ACC112 (cell line): ENCODE measurements at regions not wholly inside any gene's neighbourhood (a gene's known extent, or its start where the extent isn't known, plus 50 kb on each side); places are given as distances from the start of the nearest gene placed in this dataset.

Source experiments
- H2AFZ ChIP-seq: fragments of 200-600 bp; sonication (generic); one replicate; pipeline ENCODE4 v1.6.0; 2017; ENCODE audit warnings: antibody characterized with exemption, low read length; ENCODE audit not compliant: unreplicated experiment
- H3K27ac ChIP-seq: fragments of 200-600 bp; sonication (generic); 2 replicates; pipeline ENCODE4 v1.5.1; 2014; ENCODE audit warnings: low read depth, mild to moderate bottlenecking, antibody characterized with exemption, low read length, moderate library complexity
- H3K27me3 ChIP-seq: fragments of 200-600 bp; sonication (generic); 2 replicates; pipeline ENCODE4 v1.6.1; 2014; ENCODE audit warnings: mild to moderate bottlenecking, antibody characterized with exemption, low read length, moderate library complexity, mixed read lengths; ENCODE audit not compliant: insufficient read depth
- H3K36me3 ChIP-seq: fragments of 200-600 bp; sonication (generic); 2 replicates; pipeline ENCODE4 v1.6.1; 2016; ENCODE audit warnings: mild to moderate bottlenecking, antibody characterized with exemption, low read length, moderate library complexity, mixed read lengths; ENCODE audit not compliant: insufficient read depth
- H3K4me1 ChIP-seq: fragments of 200-600 bp; sonication (generic); one replicate; pipeline ENCODE4 v1.6.1; 2016; ENCODE audit warnings: low read length, mixed read lengths; ENCODE audit not compliant: insufficient read depth, unreplicated experiment, control insufficient read depth
- H3K4me3 ChIP-seq: fragments of 200-600 bp; sonication (generic); 2 replicates; pipeline ENCODE4 v1.5.1; 2014; ENCODE audit warnings: mild to moderate bottlenecking, low read depth, low read length
- H3K79me2 ChIP-seq: fragments of 200-600 bp; sonication (generic); one replicate; pipeline ENCODE4 v1.6.0; 2016; ENCODE audit warnings: low read length; ENCODE audit not compliant: control insufficient read depth, unreplicated experiment, insufficient read depth

DNA sequence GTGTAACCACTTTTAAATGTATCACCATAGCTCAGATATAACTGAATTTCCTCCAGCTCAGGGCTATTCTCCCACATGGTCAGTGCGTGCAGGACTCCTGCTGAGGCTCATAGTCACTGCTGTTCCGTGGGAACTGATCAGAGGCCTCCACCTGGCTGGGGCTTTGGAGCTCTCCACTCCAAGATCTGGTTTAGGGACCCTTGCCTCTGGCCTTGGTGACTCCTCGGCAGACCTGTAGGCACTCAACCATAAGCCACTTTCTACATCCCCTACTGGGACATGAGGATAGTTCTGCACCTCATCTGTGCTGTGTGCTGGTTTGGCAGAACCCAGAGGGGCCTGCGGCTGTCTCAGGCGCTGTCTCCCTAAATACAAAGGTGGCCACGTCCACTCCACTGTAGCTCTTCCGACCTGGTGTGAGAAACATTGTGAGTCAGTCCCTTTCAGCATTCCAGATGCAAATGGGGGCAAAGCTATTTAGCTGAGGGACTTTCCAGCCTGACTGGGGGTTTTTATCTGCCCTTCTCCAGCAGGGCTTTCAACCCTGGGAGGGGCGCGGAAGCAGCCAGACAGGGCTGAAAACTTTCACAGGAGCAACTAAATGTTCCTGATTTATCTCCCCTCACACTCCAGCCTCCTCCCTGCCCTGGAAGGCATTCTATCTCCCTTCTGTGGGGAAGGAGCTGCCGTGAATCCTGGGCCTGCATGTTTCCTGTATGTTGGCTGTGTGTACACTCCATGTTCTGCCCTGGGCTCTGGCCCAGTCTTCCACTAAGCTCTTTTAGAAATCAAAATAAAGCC, 218.3 kb upstream of the DAAM1 start:
- no peak overlapping the region for H3K4me3 ChIP-seq
- no peaks in the 10 kb centered on the region for H3K27me3 ChIP-seq
- no peak overlapping the region for H2AFZ ChIP-seq
- H3K27ac ChIP-seq: no peak overlapping the region
- H3K4me1 ChIP-seq: no peaks in the 10 kb centered on the region
- no peaks in the 10 kb centered on the region for H3K36me3 ChIP-seq
- no peaks in the 10 kb centered on the region for H3K79me2 ChIP-seq

DNA sequence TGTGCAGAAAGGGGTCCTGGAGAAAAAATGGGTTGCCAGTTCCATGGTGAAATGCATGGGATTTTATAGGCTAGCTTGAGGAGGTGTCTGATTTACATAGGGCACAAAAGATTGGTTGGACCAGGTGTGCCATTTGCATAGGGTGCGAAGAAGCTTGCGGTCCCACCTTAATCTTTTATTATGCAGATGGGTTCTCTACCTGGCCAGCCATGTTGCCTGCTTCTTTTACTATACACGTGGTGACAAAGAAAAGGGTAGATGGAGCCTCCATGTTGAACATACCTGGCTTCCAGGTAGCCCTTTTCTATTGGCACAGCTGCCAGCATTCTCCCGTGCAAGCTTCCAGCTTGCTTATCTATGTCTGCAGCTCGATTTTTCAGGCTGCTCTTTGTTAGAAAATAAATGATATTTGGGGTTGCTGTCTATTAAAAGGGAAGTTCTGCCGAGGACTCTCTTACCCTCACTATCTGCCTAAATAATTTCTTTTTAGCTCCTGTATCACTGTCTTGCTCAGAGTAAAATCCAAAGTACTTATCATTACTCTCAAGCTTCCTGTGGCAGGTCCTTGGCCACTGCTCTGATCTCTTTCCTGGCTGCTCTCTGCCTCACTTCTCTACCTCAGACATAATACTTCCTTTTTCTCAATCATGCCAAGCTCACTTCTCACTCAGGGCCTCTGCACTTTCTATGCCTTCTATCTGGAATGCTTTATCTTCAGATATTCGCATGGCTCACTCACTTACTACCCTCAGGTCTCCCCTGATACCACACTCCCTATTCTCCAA, 216.0 kb upstream of the DAAM1 start:
- Histone ChIP-seq H3K79me2 (no peaks in the 10 kb centered on the region), H3K4me3 (no peak overlapping the region), H3K4me1 (no peaks in the 10 kb centered on the region), H3K27ac (no peak overlapping the region), H2AFZ (no peak overlapping the region), H3K36me3 (no peaks in the 10 kb centered on the region), H3K27me3 (no peaks in the 10 kb centered on the region)

- Histone ChIP-seq H3K27ac (no peak overlapping the region), H3K36me3 (no peaks in the 10 kb centered on the region), H3K4me3 (no peak overlapping the region), H2AFZ (no peak overlapping the region), H3K79me2 (no peaks in the 10 kb centered on the region), H3K4me1 (no peaks in the 10 kb centered on the region), H3K27me3 (0 out of 2 replicates have a peak, but pooled peaks cover 4% of the 10 kb centered on the region)
These were observed 211.1 kb upstream of the DAAM1 start for GRCh38 chr14:58977366-58977765.

DNA sequence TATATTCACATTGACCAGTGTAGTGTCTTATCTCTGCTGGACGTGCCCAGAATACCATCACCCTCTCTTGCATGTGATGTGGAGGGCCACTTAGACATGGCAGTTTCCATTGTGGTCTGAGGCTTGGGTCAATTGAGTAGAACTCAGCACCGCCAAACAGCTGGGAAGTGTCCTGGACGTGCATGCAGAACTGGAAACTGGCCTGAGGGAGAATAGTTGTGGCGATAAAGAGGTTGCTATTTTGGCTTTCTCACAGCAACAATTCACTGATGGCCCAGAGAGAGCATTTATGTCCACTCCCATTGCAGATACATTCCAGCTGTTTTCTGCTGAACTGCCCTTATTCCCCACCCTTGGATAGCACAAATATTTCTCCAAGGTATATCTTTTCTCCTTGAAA, 210.1 kb upstream of the DAAM1 start:
- H3K4me1 ChIP-seq: no peaks in the 10 kb centered on the region
- H3K79me2 ChIP-seq: no peaks in the 10 kb centered on the region
- H2AFZ ChIP-seq: no peak overlapping the region
- H3K27ac ChIP-seq: no peak overlapping the region
- H3K36me3 ChIP-seq: no peaks in the 10 kb centered on the region
- H3K4me3 ChIP-seq: no peak overlapping the region
- 0 out of 2 replicates have a peak, but pooled peaks cover 4% of the 10 kb centered on the region for H3K27me3 ChIP-seq

GRCh38 chr14:58979325-58979724, 209.1 kb upstream of the DAAM1 start:
- no peak overlapping the region for H2AFZ ChIP-seq
- H3K27me3 ChIP-seq: 0 out of 2 replicates have a peak, but pooled peaks cover 4% of the 10 kb centered on the region
- no peaks in the 10 kb centered on the region for H3K79me2 ChIP-seq
- H3K4me3 ChIP-seq: no peak overlapping the region
- H3K36me3 ChIP-seq: no peaks in the 10 kb centered on the region
- no peak overlapping the region for H3K27ac ChIP-seq
- H3K4me1 ChIP-seq: no peaks in the 10 kb centered on the region

- Histone ChIP-seq H3K36me3 (no peaks in the 10 kb centered on the region), H3K4me1 (no peaks in the 10 kb centered on the region), H3K79me2 (no peaks in the 10 kb centered on the region), H3K27ac (no peak overlapping the region), H3K4me3 (no peak overlapping the region), H2AFZ (no peak overlapping the region), H3K27me3 (0 out of 2 replicates have a peak, but pooled peaks cover 4% of the 10 kb centered on the region)
These were observed 206.6 kb upstream of the DAAM1 start for GRCh38 chr14:58981840-58982239.

DNA sequence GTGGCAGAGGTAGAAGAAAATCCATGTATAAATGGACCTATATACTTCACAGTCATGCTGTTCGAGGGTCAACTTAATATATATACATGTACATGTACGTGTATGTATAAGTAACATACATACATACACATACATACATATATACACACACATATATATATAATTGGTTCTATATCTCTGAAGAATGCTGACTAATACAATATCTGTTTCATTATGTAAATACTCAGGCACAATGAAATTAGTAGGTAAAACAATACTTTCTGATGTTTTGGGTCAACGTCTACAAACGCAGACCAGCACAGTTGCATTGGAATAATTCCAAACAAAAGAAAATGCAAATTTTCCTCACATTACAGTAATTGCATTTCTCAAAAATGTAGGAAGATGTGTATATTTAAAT, 202.7 kb upstream of the DAAM1 start:
- Histone ChIP-seq H2AFZ (no peak overlapping the region), H3K79me2 (no peaks in the 10 kb centered on the region), H3K4me3 (no peak overlapping the region), H3K36me3 (no peaks in the 10 kb centered on the region), H3K4me1 (no peaks in the 10 kb centered on the region), H3K27ac (no peak overlapping the region), H3K27me3 (no peaks in the 10 kb centered on the region)

- Histone ChIP-seq H3K27ac (no peak overlapping the region), H3K4me3 (no peak overlapping the region), H3K27me3 (no peaks in the 10 kb centered on the region), H3K36me3 (no peaks in the 10 kb centered on the region), H3K79me2 (no peaks in the 10 kb centered on the region), H2AFZ (no peak overlapping the region), H3K4me1 (no peaks in the 10 kb centered on the region)
These were observed 200.9 kb upstream of the DAAM1 start for GRCh38 chr14:58987591-58987990.

DNA sequence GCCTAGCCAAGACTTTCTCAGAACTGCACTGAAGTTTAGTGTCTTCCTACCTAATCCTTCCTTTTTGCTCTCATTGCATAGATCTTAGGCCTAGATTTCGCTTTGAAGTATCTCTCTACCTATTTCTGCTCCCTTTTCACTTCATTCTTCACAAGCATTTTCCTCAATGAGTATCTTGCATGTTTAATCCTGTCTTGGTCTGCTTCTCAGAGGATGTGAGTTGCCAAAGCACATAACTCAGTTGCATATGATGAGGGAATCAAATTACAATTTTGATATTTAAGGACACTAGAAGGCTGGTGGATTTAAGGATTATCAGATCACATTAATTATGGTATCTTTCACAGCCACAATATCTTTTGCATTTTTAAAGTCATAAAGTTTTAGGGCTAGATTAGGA, 195.5 kb upstream of the DAAM1 start:
- Histone ChIP-seq H3K27me3 (no peaks in the 10 kb centered on the region), H3K4me1 (no peaks in the 10 kb centered on the region), H3K79me2 (no peaks in the 10 kb centered on the region), H2AFZ (no peak overlapping the region), H3K27ac (no peak overlapping the region), H3K36me3 (no peaks in the 10 kb centered on the region), H3K4me3 (no peak overlapping the region)

- H3K27me3 ChIP-seq: no peaks in the 10 kb centered on the region
- H3K4me3 ChIP-seq: no peak overlapping the region
- no peaks in the 10 kb centered on the region for H3K79me2 ChIP-seq
- no peak overlapping the region for H2AFZ ChIP-seq
- H3K36me3 ChIP-seq: no peaks in the 10 kb centered on the region
- H3K4me1 ChIP-seq: no peaks in the 10 kb centered on the region
- no peak overlapping the region for H3K27ac ChIP-seq
These were observed 194.3 kb upstream of the DAAM1 start for GRCh38 chr14:58994130-58994529.

- no peak overlapping the region for H3K27ac ChIP-seq
- no peaks in the 10 kb centered on the region for H3K79me2 ChIP-seq
- H3K36me3 ChIP-seq: no peaks in the 10 kb centered on the region
- H2AFZ ChIP-seq: no peak overlapping the region
- no peaks in the 10 kb centered on the region for H3K27me3 ChIP-seq
- H3K4me3 ChIP-seq: no peak overlapping the region
- no peaks in the 10 kb centered on the region for H3K4me1 ChIP-seq
These were observed 184.5 kb upstream of the DAAM1 start for GRCh38 chr14:59004012-59004411.
